GM18499 (cell line): ENCODE measurements at regions not wholly inside any gene's neighbourhood (a gene's known extent, or its start where the extent isn't known, plus 50 kb on each side); places are given as distances from the start of the nearest gene placed in this dataset.

Experiments used
- ATAC-seq: cut with Tn5 transposase; IDR thresholded peaks from one replicate; pipeline ENCODE4 v1.9.1; 2021; ENCODE audit warnings: moderate number of reproducible peaks; ENCODE audit not compliant: insufficient read depth, unreplicated experiment

DNA sequence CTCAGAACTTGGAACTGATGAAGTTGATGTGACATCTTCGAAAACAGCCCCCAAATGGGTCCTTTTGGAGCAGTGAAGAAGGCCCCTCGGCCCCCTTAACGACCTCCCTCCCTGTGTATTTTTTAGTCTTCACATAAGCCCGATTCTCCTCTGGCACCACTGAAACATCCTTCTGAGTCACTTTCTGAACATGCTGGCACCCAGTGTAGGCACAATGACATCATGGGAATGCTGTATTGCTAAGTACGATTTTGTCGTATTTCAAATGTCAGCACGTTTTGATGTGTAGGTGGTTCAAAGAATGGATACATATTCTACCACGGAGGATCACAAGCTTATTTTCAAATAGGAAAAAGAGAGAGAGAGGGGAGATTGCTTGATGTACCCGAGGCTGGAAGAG lies 111.7 kb upstream of the RIOK3 start:
- no peak for ATAC-seq

DNA sequence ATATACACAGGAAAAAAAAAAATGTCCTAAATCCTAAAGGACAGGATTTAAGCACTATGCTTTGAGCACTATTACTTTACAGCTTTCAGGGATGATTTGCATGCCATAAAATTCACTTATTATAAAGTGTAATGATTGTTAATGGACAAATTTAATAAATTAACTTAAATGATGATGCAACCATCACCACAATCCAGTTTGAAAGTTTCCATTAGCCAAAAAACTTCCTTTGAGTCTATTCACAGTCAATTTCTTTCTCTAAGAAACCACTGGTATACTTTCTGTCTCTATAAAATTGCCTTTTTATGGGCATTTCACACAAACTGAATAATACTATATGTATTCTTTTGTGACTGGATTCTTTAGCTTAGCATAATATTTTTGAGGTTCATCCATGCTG lies 111.1 kb upstream of the RIOK3 start:
- ATAC-seq, result no peak

DNA sequence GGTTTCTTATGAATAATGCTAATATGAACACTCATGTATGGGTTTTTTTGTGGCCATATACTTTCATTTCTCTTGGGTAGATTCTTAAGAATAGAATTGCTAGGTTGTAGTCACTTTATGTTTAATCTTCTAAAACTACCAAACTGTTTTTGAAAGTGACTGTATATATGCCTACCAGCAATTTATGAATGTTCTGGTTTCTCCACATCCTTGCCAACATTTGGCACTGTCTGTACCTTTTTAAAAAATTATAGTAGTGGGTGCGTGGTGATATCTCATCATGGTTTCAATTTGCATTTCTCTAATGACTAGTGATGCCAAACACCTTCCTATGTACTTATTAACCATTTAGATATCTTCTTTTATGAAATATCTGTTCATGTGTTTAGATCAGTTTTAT lies 110.6 kb upstream of the RIOK3 start:
- no peak for ATAC-seq

DNA sequence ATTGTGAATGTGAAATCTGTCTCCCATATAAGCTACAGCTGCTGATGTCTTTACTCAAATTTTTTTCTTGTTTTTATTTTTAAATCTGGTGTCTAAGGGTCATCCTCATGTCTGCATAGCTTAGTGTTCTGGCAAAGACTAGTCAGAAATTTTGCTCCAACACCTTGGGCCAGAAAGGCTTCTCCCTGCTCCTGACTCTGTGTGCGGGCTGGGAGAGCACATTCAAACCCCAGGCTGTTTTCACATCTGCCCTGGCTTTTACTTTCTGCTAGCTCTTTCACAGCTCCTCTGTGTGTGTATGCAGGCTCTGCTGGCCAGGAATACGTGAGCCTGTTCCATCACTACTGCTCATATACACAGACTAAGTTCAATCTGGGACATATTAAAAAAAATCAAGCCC lies 102.9 kb upstream of the RIOK3 start:
- ATAC-seq, result no peak

DNA sequence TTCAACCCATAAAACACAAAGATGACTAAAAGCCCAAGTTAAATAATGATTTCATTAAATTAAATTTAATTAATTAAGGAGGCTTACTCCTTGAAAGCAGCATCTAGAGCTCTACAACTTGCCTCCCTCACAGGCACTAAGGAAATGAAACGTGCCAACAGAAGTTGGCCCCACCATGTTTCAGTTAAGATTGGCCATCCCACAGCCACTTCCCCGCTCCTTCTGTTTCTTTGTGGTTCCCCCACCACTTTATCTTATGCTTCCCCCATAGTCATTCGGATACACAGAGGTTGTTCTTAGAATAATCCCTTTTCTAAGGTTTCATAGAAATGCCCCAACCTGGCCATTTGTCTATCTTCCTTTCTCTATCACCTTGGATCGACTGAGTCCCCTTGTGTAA lies 101.6 kb upstream of the RIOK3 start:
- ATAC-seq, result no peak

DNA sequence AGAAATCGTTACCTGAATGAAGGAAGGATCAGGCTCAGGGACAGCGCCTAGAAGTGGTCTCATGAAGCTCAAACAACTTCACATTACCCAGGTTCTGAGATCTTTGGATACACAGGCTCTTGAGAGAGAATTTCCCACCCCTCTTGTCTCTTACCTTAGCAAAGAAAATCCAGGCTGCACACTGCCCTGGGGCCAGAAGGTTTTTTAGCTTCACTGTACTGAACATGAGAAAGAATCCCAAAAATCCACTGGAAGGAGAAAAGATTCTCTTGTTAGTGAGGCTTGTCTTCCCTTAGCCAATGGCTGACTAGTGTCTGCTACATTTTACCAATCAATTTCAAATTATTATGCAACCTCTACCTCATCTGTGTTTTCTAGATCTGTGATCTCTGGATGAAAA lies 101.0 kb upstream of the RIOK3 start:
- ATAC-seq, result no peak

DNA sequence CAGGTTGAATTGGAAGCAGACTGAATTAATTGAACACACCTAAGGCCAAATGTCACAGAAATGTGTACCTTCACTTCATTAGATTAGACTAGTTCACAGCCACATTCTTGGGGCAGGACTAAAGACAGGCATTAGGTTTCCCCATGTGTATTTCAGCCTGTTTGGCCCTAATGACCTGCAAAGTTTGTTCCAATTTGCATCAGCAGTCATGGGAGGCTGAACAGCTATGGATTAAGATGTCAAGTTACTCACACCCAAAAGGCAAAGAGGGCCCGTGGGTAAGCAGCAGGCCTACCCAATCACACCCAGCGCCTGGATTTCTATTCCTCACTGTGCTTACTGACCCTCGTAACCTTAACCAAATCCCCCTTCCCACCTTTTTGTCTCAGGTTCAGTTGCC lies 99.6 kb upstream of the RIOK3 start:
- ATAC-seq, result no peak

DNA sequence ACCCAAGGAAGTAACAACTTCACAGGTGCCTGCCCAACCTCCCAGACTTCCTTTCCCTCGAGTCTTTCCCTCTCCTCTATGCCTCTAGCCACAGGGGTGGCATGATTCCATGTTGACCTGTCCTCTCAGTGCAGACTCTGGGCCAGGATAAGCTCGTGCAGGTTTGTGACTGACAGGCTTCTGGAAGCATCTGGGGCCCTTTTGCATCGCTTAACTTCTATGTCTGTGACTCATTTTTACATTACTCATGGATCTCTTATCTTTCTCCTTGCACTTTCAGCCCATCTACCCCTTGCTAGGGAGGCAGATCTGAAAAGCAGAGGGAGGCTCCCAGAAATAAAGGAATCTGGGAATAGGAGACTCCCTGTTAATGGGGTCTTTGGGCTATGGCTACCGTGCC lies 98.5 kb upstream of the RIOK3 start:
- ATAC-seq, result no peak

DNA sequence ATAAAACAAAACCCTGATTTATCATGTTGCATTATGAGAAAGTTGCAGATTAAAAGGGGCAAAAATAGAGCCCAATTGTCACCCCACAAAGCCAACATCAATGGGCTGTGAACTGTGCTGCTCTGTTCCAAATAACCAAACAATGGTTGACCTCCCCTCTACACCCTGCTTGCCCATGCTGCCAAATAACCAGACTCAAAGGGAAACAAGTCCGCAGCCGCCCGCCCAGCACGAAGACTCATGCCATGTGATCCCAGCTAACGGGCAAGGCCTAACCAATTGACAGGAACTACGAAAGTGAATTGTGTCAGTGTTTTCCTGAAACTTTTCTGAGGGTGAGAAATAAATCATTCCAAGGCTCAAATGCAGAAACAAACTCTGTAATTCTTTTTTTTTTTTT lies 97.9 kb upstream of the RIOK3 start:
- no peak for ATAC-seq

DNA sequence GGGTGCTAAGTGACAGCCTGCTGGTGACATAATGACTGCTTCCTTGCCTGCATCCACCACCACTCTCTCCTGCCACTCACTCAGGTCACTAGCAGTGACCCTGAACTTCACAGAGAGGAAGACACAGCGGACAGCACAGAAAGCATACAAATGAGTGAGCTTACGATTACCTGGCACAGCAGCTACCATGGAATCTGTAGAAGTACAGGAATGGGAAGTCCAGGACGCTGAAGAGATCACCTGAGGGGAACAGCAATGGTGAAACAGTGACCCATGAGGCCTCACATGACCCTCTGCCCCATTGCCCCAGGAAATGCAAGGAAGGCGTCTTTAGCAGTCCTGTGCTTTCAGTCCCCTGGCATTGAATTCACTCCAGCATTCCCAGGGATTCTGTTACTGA lies 96.7 kb upstream of the RIOK3 start:
- ATAC-seq, result no peak

DNA sequence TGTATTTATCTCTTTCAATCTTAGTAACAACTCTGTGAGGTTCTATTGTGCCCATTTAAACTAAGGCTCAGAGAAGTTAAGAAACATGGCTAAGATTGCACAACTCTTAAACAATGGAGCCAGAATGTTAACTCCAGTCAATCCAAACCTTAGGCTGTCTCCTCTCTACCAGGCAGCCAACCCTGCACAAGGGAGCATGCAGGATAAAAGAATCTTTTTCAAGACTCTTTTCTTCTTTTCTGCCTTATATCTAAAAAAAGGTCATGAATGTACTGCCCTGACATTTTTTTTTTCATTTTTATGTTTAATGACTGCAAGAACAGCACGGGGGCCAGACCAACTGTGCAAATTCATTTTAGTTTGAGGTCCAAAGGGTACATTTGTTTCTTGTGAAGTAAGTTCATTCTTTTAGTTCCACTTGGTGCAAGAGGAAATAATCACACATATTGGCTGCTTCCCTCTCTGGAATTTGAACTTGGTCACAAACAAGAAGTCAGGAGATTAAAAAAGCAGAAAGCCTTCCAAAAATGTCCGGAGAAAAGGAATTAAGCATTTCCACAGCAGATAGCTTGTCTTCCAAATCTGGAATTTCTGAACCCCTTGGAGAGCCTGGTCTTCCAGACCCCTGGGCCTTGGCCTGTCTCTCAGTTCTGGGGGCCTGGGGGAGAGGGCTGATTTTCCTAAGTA lies 96.0 kb upstream of the RIOK3 start:
- ATAC-seq, result no peak

DNA sequence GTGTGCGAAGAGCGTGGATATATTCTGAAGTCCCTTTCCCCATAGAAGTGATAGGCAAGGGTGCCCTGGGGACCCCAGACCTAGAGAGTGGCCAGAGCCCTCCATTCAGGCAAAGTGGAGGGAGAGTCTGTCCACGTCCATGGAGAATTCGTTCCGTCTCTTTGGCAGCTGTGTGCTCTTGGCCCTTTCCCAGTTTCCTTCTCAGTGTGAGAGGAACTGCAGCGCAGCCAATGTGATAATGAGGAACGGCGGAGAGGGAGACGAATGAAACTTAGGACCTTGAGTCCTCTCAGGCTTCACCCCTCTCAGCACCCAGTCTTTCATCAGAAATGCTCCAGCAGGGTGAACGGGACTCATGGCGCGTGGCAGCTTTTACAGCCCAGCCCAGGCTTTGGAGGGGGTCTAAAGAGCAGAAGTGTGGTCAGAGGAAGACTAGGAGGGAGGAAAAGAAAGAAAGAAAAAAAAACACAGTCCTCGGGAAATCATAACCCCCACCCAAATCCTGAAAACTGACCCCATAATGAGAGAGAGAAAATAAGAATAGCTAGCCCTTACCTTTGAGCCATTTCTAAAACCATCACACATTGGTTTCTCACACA lies 95.0 kb upstream of the RIOK3 start:
- no peak for ATAC-seq

DNA sequence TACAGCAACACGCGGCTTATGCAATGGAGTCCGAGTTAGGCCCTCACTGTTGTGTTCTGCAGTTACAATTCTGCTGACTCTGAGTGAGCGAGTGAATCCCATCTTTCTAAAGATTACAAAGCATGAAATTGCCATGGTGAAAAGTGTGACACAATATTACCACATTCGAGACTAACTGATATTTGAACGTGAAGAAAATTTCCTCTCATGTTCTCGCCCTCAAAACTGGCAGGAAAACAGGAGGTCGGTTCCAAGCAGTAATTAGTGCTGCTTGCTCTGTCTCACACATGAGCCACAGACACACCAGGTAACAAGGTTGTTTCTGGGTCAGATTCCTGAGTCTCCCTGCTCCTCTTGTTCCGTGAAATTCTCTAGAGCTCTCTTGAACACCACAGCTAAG lies 93.7 kb upstream of the RIOK3 start:
- ATAC-seq, result no peak

DNA sequence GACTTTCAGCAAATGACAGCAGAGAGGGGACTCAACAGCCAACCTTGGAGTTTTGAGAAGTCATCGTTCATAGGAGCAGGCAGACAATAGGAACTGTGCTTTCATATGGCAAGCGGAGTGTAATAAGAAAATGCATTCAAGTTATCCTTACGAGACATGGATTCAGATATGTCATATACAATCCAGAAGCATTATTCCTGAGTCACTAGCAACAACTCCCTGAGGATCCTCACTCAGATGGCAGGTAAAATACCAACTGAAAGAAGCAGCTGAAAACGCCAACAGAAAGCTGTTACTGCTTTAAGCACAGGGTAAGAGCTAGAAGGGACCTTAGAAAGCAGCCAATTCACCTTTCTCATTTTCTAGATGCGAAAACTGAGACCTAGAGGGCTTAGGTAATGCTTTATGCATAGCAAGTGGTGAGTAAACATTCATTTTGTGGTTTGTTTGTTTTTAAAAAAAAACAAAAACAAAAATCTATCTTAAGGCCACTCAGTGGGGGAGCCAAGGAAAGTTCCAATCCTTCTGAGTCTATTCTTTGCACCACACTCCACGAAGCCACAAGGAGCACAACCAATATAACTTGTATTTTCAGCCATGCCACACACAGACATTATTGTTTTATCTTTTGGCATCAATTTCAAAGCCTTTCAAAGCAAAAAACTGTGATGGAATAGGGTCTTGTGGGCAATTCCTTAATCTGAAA lies 89.1 kb upstream of the RIOK3 start:
- ATAC-seq, result no peak

DNA sequence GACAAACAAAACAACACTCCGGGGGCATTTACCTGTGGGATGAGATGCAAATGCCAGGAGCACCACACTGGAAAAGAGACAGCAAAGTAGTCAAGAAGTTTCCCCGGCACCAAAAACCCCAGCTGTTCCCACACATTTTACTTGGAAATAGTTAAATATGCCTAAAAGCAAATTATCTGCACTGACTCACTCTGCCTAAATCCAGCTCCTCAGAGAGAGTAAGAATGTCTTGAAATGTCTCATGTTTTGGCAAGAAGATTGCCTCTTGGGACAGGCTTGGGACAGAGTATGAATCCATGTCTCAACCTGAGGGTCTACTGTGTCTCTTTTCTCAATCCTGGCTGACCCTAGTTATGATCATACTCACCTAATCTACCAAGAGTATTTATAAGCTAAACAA lies 87.5 kb upstream of the RIOK3 start:
- no peak for ATAC-seq

DNA sequence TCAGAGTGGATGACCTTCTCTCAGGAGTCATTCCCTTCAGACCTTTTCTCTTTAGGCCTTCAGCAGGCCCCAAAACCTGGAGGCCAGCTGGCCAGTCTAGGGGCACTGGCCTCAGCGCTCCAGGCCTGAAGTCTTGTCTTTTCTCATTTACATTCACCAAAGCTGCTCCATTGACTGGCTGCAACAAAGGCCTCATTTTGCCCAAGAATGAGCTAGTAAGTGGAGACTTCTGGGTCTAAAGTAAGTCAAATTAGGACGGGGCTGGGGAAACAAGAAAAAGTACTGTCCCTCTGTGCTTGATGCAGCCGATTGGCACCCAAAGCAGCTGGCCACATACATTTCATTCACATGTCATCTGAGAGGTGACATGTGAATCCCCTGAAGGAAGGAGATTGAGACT lies 83.8 kb upstream of the RIOK3 start:
- ATAC-seq, result no peak

DNA sequence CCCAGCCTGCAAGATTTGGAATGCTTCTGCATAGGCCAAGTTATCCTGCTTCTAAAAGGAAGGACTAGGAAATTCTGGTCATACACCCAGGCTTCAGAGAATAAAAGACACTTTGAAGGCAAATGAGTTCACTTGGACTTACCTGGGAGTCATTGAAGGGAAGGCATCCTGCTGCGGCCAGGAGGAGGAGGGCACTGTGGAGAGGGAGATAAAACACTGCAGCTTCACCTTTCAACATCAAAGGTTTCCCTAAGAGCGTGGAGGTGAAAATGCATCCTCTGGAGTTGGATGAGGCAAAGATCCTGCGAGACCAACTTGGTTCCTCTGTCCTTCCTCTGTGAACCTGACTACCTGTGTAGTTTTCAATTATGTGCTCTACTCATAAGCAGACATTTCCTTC lies 79.5 kb upstream of the RIOK3 start:
- no peak for ATAC-seq

DNA sequence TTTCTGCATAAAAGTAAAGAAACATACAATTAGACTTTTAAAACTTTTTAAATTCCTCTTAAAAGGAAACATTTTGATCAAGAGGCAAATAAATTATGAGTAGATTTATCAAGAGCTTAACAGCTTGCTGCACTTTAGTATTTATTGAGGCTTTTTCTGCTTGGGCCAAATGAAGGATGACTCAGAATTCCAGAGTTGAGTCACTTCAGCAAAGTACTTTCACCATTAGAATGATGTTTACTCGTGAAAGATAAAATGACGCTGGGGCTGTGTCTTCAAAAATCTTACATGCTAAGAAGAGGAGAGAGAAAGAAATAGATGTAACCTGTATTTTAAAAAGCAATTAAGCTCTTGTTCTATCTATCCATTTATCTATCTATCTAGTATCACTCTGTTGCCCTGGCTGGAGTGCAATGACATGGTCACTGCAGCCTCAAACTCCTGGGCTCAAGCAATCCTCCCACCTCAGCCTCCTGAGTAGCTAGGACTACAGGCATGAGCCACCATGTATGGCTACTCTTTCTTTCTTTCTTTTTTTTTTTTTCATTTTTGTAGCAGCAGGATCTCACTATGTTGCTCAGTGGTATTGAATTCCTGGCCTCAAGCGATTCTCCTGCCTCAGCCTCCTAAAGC lies 75.3 kb upstream of the RIOK3 start:
- peak; percentile 74 for ATAC-seq

DNA sequence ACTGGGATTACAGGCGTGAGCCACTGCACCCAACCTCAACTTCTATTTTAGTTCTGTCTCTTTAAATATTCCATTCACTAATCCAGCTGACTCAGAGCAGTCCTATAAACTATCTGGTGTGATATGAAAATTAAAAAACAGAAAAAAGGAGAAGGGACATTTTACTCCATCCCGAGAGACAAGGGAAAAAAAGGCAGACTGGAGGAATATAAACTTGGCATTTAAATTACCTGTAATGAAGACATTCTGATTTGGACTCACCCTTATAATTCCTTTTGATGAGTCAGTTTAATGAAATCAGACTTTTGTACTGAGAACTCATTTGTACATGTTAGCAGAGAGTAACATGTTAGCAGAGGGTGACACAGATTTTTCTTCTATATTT lies 74.8 kb upstream of the RIOK3 start:
- ATAC-seq, result no peak

DNA sequence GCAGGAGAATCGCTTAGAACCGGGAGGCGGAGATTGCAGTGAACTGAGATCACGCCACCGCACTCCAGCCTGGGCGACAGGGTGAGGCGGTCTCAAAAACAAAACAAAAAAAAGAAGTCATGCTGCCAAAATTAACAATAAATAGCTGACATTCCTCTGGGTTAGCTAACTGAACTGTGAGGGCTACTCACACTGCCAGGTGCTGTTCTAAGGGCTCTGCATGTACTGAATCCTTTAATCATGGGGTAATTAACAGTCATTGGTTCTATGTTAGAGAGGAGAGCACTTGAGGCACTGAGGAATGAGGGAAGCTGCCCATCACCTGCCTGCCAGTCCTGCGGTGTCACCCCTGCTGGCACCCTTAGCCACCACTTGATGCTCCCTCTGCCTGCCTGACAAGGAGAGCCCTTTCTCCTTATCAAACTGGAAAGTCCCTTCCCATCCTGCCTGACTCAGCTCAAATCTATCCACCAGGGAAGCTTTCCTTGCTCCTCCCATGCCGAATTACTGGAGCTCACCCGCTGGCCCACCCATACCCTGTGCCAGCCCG lies 73.0 kb upstream of the RIOK3 start:
- no peak for ATAC-seq

DNA sequence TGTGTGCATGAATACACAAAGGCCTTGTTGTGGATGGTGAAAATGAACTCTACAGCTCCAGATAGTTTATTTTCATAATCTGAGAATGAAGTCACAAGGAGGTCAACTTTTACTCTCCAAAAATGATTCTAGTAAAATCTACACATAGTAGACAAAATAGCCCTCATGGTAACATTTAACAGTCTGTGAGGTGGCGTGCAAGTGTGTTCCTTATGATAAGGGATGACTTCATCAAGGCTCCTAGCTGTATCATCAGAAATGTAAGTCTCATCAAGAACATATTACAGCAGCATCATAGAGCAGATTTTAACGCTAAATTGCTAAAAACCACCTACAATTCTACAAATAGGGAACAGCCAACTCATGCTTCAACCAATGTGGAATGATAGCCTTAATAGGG lies 72.3 kb upstream of the RIOK3 start:
- no peak for ATAC-seq
